ENCODE measurements at regions not wholly inside any gene's neighbourhood (a gene's known extent, or its start where the extent isn't known, plus 50 kb on each side); places are given as distances from the start of the nearest gene placed in this dataset.
"Not testable (repeated sequence)": the region's sequence is repeated elsewhere in the genome, so short reads cannot be mapped to it uniquely, and the experiment has no call there.

DNA sequence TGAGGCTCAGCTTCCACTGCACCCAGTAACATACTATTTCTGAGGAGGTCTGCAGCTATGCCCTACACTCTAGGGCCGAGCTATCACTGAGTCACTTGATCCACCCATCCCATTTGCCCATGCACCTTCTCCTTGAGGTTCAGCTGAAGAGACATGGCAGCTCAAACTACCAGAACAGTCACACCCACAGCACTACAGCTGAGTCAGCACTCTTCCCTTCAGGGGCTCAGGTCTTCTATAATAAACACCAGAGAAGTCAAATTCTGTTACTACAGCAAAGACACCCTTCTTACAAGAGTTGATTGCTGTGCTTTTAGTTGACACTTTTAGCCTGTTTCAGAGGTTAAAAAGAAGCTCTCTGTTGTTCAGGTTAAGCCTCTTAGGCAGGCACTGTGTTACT, 1696.4 kb upstream of the ADGRL3 start:
- ChIA-PET POLR2A (ENCODE audit: low non-redundant PET) (no interaction called here), CTCF (no interaction called here)
- TF ChIP-seq, protein P1, sequence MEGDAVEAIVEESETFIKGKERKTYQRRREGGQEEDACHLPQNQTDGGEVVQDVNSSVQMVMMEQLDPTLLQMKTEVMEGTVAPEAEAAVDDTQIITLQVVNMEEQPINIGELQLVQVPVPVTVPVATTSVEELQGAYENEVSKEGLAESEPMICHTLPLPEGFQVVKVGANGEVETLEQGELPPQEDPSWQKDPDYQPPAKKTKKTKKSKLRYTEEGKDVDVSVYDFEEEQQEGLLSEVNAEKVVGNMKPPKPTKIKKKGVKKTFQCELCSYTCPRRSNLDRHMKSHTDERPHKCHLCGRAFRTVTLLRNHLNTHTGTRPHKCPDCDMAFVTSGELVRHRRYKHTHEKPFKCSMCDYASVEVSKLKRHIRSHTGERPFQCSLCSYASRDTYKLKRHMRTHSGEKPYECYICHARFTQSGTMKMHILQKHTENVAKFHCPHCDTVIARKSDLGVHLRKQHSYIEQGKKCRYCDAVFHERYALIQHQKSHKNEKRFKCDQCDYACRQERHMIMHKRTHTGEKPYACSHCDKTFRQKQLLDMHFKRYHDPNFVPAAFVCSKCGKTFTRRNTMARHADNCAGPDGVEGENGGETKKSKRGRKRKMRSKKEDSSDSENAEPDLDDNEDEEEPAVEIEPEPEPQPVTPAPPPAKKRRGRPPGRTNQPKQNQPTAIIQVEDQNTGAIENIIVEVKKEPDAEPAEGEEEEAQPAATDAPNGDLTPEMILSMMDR (conservative IDR thresholded peaks at IDR 0.05; ENCODE audit: low read depth) = no peak
- no peak overlapping the region for H3K27ac ChIP-seq
- no peak for DNase-seq (ENCODE audit: low spot score)

DNA sequence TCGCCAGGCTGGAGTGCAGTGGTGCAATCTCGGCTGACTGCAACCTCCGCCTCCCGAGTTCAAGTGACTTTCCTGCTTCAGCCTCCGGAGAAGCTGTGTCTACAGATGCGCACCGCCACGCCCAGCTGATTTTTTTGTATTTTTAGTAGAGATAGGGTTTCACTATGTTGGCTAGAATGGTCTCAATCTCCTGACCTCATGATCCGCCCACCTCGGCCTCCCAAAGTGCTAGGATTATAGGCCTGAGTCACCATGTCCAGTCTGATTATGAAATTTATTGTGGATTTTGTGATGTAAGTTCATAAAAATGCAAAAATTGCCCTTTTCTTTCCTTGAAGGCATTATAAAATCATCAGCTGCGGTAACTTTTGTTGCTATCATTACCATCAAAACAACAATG, 1688.3 kb upstream of the ADGRL3 start:
- CTCF ChIA-PET; DNase-seq (ENCODE audit: low spot score); H3K27ac ChIP-seq; POLR2A ChIA-PET (ENCODE audit: low non-redundant PET): not testable (repeated sequence)

GRCh38 chr4:59517007-59517406, 1683.1 kb upstream of the ADGRL3 start:
- TF ChIP-seq, protein P1 (conservative IDR thresholded peaks at IDR 0.05; ENCODE audit: low read depth) = no peak
- CTCF ChIA-PET = no interaction called here
- DNase-seq (ENCODE audit: low spot score) = no peak
- POLR2A ChIA-PET (ENCODE audit: low non-redundant PET) = no interaction called here
- no peak overlapping the region for H3K27ac ChIP-seq

GRCh38 chr4:59518005-59518823, 1681.9 kb upstream of the ADGRL3 start:
- ChIA-PET POLR2A (ENCODE audit: low non-redundant PET) (no interaction called here), CTCF (no interaction called here)
- no peak overlapping the region for H3K27ac ChIP-seq
- TF ChIP-seq, protein P1 (conservative IDR thresholded peaks at IDR 0.05; ENCODE audit: low read depth) = no peak
- DNase-seq (ENCODE audit: low spot score) = no peak

GRCh38 chr4:59525885-59526284, 1674.2 kb upstream of the ADGRL3 start:
- ChIA-PET POLR2A (ENCODE audit: low non-redundant PET) (no interaction called here), CTCF (no interaction called here)
- DNase-seq (ENCODE audit: low spot score) = no peak
- H3K27ac ChIP-seq = no peak overlapping the region
- TF ChIP-seq, protein P1 (conservative IDR thresholded peaks at IDR 0.05; ENCODE audit: low read depth) = no peak

DNA sequence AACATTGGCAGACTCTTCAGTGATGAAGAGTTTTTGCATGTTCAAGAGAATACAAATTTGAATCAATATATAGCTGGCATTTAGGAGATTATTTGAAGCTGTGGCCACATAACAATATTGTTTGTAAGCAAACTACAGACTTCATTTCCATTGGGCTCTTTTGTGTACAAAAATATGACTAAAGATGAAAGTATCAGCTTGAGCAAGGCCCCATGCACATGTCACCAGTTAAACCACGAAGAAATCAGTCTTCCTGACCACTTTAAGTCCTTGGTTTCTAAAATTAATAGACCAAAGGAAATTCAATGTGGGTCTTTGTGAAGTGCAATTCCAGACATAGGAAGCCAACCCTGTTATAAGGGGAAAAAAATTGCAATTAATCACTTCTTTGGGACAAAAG, 1664.6 kb upstream of the ADGRL3 start:
- TF ChIP-seq, protein P1 (conservative IDR thresholded peaks at IDR 0.05; ENCODE audit: low read depth) = no peak
- CTCF ChIA-PET = interaction anchor here (0.7 kb wide), 1 partner anchor 957 kb away, joined by 4 read pairs; no protein-coding TSS in a partner anchor

DNA sequence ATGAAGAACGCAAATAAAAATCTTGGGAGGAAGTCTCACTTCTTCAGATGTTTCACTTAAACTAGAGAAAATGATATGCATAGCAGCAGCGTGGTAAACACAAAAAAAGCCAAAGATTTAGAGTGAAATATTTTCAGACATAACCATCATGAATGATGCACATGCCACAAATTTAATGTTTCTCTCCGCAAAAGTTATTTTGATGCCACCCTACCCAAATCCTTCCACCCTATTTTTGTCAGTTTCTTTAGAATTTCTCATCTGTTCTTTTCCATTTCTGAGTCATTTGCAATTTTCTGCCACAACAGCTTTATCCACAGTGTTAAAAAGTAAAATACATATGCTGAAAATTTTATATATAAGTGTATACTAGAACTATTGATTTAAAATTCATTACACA, 1663.7 kb upstream of the ADGRL3 start:
- POLR2A ChIA-PET (ENCODE audit: low non-redundant PET) = no interaction called here
- H3K27ac ChIP-seq = no peak overlapping the region
- no peak for DNase-seq (ENCODE audit: low spot score)
- TF ChIP-seq, protein P1 (conservative IDR thresholded peaks at IDR 0.05; ENCODE audit: low read depth) = no peak
- CTCF ChIA-PET = no interaction called here

More for the DNA sequence above, 1664.6 kb upstream of the ADGRL3 start:
- POLR2A ChIA-PET (ENCODE audit: low non-redundant PET) = no interaction called here
- DNase-seq (ENCODE audit: low spot score) = no peak
- no peak overlapping the region for H3K27ac ChIP-seq

Measured in RWPE1 (cell line).